HG03354 (cell line): ENCODE measurements at regions not wholly inside any gene's neighbourhood (a gene's known extent, or its start where the extent isn't known, plus 50 kb on each side); places are given as distances from the start of the nearest gene placed in this dataset.

Experiments used
- ATAC-seq: cut with Tn5 transposase; IDR thresholded peaks from one replicate; pipeline ENCODE4 v1.9.1; 2021; ENCODE audit warnings: mild to moderate bottlenecking; ENCODE audit not compliant: unreplicated experiment, poor library complexity, severe bottlenecking

GRCh38 chr3:28924744-28925360 lies 356.0 kb upstream of the RBMS3 start:
- ATAC-seq = no peak

GRCh38 chr3:28933337-28933736 lies 347.5 kb upstream of the RBMS3 start:
- no peak for ATAC-seq

GRCh38 chr3:28934126-28934813 lies 346.6 kb upstream of the RBMS3 start:
- no peak for ATAC-seq

GRCh38 chr3:28935146-28935545 lies 345.7 kb upstream of the RBMS3 start:
- no peak for ATAC-seq

- no peak for ATAC-seq
Observed at GRCh38 chr3:28936154-28936553, 344.7 kb upstream of the RBMS3 start.

- peak; percentile 85 for ATAC-seq
Observed at GRCh38 chr3:28940530-28940929, 340.3 kb upstream of the RBMS3 start.

GRCh38 chr3:28940994-28941393 lies 339.9 kb upstream of the RBMS3 start:
- peak; percentile 18 for ATAC-seq

GRCh38 chr3:28947061-28947460 lies 333.8 kb upstream of the RBMS3 start:
- no peak for ATAC-seq

- no peak for ATAC-seq
Observed at GRCh38 chr3:28947751-28948150, 333.1 kb upstream of the RBMS3 start.

- ATAC-seq = no peak
Observed at GRCh38 chr3:28948685-28949084, 332.2 kb upstream of the RBMS3 start.

GRCh38 chr3:28949580-28949979 lies 331.3 kb upstream of the RBMS3 start:
- no peak for ATAC-seq

GRCh38 chr3:28950614-28951013 lies 330.3 kb upstream of the RBMS3 start:
- ATAC-seq = no peak

GRCh38 chr3:28951772-28952556 lies 328.9 kb upstream of the RBMS3 start:
- no peak for ATAC-seq

GRCh38 chr3:28958656-28959055 lies 322.2 kb upstream of the RBMS3 start:
- no peak for ATAC-seq

- no peak for ATAC-seq
Observed at GRCh38 chr3:28971156-28971555, 309.7 kb upstream of the RBMS3 start.

- ATAC-seq = peak; percentile 72
Observed at GRCh38 chr3:28972921-28973320, 307.9 kb upstream of the RBMS3 start.

GRCh38 chr3:28973609-28974008 lies 307.3 kb upstream of the RBMS3 start:
- ATAC-seq = no peak

- ATAC-seq = no peak
Observed at GRCh38 chr3:28978092-28978491, 302.8 kb upstream of the RBMS3 start.

- no peak for ATAC-seq
Observed at GRCh38 chr3:28980131-28980530, 300.7 kb upstream of the RBMS3 start.

GRCh38 chr3:28980631-28981030 lies 300.2 kb upstream of the RBMS3 start:
- no peak for ATAC-seq

- ATAC-seq = peak; percentile 82
Observed at GRCh38 chr3:28982906-28983305, 298.0 kb upstream of the RBMS3 start.
